CD4-positive, alpha-beta T cell treated with Interleukin-21 for 1 hour (primary cell): ENCODE measurements at regions not wholly inside any gene's neighbourhood (a gene's known extent, or its start where the extent isn't known, plus 50 kb on each side); places are given as distances from the start of the nearest gene placed in this dataset.

Experiments
- DNase-seq: peaks from one replicate; pipeline ENCODE4 v3.0.0-alpha.2; 2020

DNA sequence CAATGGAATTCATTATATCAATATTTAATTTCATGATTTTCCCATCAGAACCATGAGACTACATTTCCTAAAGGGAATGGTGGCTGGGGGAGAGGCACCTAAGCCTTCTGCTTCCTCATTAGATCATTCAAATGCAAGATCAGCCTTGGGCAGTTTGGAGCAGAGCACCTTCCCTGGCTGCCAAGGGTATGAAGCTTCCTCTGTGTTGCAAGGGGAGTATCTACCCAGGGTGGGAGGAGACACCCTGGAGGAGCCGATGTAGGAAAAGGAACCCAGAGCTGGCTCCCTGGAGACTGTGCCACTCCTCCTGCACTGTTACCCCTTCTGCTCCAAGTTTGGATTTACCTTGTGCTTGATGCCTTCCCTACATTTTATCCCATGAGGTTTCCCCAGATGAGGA, 299.7 kb upstream of the PRDM1 start:
- no peak for DNase-seq

DNA sequence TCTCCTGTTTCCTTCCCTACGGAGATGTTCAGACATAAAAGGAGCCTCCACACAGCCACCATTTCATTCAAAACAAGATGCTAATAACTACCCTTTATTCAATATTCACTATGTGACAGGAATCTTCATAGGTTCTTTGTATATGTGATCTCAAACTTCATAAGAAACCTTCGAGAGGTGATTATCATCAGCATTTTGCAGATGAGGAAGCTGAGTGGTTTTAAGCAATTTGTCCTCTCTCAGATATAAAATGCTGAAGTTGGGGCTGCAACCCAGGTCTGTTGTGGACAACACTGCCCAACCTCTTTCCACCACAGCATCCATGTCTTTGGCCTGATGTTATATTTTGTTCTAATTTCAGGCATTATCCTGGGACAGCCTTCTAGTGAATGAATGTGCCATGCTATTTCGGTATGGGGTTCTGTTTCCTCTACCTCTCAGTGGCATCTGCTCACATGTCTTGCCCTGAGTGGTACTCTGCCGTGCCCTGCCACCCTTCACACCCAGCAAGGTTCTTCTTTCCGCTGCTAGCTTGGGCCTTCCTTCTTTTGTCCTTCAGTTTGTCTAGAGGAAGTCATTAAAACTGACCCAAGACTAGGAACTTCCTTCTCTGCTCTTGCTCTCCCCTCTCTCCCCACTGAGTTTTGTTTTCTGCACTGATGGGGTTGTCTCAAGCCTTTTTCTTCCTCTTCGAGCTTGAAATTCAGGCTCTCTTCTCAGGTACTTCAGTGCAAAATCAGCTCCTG, 300.9 kb upstream of the PRDM1 start:
- no peak for DNase-seq

DNA sequence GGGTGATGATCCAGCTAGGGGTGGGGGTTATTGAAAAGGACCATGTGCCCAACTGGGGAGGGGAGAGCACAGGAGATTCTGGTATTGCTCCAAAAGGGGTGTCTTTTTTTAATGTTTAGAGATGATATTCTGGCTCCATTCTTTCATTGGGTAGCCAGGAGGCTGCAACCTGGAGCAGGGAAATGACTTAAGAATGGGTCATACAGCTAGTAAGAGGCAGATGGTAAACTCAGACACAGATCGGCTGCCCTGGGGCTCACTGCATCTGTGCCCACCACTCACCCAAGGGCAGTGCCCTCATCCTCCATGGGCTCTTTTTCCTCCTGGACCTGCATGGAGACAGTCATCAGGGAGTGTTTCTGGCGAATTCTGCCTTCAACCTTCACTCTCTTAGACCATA, 302.0 kb upstream of the PRDM1 start:
- DNase-seq = no peak

DNA sequence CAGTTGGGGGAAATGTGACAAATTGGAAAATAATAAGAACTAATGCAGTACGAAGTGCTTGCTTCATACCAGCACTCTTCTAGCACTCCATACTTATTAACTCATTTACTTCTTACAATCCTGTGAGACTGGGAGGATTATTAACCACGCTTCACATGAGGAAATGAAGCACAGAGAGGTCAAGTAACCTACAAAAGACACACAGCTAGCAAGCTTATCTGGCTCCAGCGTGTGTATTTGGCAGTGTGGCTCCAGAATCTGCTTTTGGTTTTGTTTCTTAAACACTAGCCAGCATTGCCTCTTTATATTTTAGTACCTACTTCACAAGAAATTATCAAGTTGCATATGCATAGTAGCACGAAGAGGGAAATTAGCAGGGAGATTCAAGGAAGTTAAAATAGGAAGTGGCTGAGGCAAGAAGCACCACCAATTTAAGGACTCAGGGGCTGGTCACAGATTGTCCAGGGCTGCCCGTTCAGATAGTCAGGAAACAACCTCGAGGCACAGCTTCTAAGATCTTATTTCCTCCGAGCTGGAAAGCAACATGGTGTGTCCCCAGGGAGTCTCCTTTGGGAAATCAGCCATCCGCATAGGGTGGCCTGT, 302.7 kb upstream of the PRDM1 start:
- no peak for DNase-seq

DNA sequence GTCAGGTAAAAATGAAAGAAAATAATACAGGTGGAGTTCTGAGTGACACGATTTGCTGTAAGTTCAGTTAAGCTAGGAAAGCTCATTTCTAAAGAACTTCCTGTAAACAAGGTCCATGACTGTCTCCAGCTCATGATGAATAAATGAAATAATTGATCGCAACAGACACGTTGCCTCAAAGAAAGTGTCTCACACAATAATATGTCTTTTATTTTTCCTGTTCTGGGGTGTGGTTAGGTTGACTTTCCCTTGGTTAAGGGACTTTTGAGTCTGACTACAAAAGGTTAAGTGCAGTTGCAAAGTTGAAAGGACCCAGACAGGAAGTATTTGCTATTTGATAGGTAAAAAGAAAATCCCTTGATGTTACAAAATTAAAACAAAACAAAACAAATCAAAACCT, 304.2 kb upstream of the PRDM1 start:
- peak; percentile 51 for DNase-seq

DNA sequence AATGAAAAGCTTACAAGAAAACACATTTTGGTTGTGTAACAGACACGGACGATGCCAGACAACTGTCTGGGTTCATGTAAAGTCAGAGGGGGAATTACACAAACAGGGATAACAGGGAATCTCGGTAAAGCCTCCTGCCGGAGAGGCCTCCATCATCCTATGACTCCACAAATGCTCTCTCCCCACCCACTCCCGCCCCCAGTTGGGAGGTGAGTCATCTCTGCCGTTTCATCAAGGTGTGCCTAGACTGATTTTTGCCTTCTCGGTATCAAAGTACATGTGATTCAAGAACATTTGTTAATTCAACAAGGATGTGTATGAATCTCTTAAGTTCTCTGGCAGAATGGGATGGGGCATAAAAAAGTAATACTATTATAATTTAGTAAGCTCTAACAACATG, 304.9 kb upstream of the PRDM1 start:
- no peak for DNase-seq

DNA sequence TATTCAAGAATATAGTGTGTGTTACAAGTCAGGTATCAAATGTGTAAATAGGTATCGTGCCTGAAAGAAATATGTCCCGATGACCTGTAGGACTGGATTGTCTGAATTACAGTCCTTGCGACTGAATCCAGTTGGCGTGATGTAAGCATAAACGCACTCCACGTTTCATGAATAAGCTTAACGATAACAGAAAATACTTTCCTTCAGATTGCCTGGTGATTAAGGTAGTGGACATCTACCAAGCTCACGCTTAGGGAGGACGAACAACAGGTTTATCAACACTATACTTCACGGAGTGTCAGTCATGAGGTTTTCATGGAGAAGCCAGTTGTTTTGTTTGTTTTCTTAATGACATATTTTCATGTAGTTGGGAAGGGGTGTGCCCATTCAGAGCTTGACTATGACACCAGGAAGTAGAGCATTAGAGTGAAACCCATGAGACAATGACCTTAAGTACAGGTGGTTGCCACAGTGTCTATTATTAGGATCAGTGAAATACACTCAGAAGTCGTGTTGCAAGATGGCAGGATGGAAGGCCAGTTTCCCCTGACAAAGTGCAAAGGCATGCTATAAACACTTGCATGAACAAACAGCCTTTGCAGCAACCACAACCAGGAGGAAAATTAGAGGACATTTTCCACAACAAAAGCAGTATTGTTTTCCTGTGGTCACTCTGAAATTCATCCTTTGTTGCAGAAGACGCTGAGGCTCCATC, 305.8 kb upstream of the PRDM1 start:
- DNase-seq = no peak

DNA sequence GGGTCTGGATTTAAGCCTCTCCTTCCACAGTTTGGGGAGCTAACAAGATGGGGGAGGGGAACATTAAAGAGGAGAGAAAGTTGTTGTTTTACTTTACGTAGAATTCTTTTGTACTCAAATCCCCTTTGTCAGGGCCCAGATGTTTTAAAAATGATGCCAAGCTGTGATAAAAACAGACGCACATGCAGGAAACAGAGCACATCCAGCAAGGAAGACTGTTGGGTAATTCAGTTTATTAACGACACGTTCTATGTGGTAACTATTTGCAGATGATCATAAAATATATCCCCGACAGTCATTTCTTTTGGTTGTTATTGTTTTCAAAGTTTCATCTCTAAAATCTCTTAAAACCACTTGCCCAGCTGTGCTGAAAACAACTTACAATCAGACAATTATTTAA, 307.0 kb upstream of the PRDM1 start:
- no peak for DNase-seq

DNA sequence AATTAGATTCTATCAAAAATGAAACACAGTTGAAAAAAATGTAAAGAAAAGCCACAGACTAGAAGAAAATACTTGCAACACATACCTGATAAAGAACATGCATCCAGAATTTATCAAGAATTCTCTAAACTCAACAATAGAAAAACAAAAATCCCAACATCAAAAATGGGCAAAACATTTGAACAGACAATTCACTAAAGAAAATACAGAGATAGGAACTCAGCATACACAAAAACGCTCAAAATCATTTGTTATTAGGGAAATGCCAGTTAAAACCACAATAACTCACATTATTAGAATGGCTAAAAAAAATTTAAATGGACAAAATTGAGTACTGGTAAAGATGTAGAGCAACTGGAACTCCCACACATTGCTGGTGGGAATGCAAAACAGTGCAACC, 311.0 kb upstream of the PRDM1 start:
- DNase-seq = no peak

DNA sequence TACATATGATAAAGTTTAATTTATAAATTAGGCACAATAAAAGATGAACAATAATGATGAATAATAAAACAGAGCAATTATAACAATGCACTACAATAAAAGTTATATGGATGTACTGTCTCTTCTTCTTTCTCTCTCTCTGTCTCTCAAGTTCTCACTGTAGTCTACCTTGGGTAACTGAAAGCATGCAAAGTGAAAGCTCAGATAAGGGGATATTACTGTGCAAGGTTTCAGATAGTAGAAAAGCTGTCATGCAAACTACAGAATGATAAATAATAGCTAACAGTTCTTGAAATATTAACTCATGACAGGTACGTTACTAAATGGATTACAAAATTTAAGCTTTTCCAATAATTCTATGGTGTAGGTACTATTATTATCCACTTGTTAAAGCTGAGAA, 311.9 kb upstream of the PRDM1 start:
- no peak for DNase-seq

DNA sequence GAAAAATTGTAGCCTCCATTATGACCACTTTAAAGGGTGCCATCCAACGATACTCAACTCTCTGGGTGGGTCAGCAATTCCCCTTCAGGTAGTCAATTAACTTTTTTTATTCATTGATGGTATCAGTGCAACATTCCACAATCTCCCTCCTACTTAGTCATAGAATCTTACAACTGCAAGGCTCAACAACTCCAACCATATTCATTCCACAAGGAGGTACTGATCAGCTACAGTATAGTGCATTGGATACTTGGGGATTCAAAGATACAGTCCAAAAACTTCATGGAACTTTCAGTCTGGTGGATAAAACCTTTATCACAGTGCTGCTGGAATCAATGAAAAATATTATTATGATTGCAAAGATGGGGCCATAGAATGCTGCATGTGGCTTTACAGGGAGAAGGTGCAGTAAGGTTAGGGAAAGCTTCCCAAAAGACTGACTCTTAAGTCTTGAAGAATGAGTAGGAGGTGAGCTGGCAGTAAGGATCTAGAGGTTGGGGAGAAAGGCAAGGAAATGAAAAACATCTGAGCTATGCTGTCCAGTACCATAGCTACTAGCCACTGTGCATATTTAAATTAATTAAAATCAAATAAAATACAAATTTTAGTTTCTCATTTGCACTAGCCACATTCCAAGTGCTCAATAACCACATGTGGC, 314.7 kb upstream of the PRDM1 start:
- no peak for DNase-seq

DNA sequence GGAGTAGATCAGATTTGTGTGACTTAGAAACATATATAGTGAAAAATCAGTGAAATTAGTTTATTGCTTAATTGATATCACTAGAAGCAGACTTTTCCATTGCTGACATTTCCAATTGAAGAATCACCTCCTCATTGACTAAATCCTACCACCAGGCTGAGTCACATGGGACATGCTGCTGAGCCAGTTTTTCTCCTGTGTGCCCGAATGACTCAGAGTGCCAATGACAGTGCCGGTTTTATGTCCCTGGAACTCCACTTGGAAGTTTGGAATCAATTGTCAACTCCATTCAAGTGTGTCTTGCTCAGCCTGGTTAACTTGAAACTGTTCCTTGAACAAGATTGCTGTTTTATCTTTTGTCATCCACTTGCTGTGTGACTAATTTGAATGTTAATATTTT, 316.1 kb upstream of the PRDM1 start:
- DNase-seq = no peak

DNA sequence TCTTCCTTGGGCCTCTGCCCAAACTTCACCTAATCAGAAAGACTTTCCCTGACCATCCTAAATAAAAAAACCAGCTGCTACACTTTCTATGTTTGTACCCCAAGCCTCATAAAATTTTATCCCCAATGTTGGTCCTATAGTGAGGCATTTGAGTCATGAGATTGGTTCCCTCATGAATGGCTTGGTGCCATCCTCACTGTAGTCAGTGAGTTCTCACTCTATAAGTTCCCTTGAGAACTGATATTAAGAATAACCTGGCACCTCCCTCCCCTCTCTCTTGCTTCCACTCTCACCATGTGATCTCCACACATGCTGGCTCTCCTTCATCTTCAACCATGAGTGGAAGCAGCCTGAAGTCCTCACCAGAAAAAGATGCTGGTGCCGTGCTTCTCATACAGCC, 316.9 kb upstream of the PRDM1 start:
- DNase-seq = no peak

DNA sequence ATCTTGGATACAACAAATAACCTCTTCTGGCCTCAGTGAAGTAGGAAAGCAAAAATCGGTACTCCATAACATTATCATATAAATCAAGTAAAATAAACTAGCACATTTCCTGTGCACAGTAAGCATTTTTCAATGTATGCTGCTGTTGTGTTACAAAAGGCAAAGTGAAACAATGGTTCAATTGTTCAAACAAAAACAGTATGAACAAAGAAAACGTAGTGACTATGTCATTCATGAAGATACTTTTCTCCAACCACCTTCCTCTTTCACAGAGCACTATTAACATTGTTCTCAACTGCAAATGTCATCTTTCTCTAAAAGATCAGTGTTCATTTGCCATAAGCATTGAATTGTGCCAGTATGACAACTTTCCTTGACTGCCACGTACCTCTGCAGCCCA, 318.6 kb upstream of the PRDM1 start:
- DNase-seq = no peak

DNA sequence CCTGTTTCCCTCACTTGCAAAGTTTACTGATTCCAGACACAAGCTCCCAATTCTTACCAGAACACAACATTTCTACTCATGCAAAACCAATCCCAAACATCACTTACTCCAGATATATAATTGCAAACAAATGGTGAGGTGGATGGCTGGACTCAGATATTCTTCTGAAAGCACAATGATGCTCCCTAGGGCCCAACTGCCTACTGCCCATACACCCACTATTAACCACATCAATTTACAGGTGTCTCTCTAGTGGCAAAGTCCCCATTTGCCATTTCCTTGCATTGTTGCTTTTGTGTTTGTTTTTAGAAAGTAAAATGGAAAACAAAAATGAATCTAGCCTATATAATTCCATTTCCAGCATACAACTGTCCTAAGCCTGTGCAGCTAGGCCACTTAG, 320.9 kb upstream of the PRDM1 start:
- DNase-seq = no peak

DNA sequence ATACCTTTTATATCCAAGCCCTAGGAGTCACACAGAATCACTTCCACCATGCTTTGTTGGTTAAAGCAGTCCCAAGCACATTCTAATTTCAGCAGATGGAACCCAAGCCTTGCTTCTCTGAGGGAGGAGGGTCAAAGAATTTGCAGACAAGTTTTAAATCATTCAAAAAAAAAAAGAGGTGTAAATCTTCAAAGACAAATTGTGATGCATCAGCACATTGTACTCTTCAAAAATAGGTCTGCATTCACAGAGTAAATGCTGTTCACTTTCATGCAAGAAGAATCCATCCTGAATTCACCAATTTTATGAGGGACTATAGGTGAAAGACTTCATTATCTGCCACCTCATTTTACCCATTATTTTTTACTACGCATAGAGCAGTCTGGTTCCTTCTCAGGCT, 321.8 kb upstream of the PRDM1 start:
- DNase-seq = no peak

DNA sequence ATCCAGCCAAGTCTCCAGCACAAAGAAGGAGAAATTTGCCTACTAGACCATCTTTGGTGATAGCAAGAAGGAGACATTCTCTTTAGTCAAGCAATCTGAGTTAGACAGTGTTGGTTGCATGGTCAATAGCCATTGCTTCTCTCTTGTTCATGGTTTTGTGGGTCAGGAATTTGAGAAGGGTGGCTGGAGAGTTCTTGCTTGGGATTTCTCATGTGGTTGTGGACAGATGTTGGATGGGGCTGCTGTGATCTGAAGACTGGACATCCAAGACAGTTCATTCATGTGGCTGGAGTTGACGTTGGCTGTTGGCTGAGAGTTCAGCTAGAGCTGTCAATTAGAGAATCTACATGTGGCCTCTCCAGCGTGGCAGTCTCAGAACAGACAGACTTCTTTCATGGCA, 322.3 kb upstream of the PRDM1 start:
- no peak for DNase-seq

DNA sequence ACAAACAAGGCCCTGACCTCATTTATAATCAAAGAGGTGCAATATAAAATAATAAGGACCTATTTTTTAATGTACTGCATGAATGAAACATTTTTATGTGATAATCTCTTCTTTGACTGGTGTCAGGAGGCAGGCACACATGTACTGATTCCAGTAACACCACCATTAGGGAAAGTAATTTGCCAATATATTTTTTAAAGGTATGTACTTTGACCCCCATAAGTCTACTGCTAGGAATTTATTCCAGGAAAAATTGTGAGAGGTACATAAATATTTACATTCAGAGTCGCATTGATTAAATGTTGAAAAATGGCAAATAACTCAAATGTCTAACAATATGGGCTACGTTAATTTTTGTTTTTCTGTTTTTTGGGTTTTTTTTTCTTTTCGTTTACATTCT, 325.4 kb upstream of the PRDM1 start:
- no peak for DNase-seq

DNA sequence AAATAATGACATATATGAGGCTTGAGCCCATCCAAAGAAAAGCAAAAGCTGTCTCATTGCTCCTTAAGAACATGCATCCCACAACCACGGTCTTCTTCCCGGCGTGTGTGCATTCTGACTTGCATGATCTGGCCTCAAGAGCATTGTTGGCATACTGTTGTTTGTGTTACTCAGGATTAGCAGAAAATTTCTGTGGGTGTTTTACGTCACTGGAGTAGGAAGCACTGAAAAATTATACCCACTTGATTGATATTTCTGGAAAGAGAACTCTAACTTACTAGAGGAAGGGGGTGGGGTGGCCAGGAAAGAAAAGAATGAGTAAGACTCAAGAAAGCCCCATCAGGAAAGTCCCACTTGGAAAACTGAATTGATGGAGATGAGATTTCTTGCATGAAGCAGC, 326.2 kb upstream of the PRDM1 start:
- no peak for DNase-seq

DNA sequence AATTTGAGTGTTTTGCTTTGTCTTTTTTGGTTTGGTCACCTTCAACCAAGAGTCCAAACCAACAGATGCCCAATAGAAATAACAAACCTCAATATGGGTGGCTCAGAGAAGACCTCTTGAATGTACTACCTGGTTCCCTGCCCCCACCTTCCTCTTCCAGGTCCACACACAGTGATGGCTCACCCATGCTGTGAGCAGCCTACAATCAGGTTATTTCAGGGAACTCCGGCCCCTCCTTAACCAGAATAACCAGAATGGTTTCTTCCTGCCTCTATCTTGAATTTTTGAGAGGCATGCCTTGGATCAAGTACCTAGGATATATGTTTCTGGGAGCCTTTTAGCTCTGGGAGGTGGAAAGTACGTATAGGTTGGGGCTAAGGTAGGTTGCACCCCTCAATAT, 327.1 kb upstream of the PRDM1 start:
- no peak for DNase-seq

DNA sequence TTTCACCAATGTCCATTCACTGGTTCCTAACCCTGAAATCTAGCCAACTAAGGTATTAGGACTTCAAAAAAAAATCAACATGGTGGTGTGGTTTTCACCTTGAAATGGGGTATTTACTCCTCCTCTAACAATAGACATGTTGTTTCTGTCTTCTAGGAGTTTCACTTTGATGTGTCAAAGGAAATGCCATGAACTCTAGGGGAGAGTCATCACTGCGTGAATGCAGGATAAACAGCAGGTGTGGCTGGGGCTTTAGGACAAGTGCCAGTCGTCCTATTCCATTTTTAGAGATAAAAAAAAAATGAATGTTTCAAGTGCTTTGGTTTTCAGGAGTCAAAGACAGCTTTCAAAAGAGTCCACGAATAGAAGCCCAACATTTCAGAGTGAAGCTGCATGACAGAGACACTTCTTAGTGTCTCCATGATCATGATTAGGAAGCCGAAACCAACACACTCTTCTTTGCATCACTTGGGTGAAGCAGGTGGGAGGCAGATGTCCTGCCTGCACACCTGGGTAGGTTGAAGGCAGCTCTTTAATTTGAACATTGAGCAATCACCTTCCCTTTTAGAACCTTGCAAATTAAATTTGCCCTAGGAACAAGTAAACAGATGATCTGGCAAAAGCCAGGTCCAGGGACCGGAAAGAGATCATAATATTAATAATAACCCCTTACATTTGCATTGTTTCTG, 328.5 kb upstream of the PRDM1 start:
- no peak for DNase-seq

DNA sequence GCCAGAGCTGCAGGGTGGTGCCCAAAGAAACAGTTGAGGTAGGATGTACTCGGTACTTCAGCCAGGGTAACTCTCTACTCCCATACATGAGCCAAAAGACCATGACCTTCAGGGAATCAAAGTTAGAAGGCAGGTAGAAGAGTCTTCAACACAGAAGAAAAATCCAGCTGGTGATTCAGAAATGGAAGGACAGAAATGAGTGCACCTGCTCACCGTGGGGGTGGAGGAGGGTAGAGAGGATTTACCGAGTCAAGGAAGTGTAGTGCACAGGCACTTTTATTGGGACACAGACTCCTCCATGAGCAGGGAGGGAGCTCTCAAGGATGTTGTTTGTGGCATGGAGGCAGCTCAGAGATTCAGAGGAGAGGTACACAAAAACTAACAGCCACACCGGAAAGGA, 330.3 kb upstream of the PRDM1 start:
- DNase-seq = no peak

DNA sequence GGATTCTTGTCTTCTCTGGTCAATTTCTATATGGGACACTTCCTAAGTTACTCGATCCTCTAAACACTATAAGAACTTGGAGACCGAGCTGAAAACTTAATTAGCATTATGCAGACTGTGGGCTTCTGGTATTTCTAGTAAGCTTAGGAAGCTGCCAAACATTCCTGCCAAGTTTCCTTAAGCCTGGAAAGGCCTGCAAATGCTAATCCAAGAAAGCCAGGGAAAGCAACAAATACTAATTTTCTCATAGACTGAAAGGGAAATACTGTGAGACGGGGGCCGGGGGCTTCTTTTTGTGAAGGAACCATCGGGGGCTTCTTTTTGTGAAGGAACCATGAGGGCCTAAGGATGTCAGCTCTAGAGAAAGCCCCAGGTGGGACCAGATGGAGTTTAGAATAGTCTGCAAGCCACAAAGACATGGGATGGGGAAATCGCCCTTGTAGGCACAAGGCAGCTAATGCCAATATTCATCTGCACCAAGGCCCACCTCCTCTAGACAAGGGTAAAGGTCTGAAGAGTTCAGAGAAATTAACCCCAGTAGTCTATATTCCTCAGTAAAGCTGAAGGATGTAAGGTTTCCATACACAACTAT, 332.4 kb upstream of the PRDM1 start:
- DNase-seq = no peak
